GM19397 (cell line): ENCODE measurements at regions not wholly inside any gene's neighbourhood (a gene's known extent, or its start where the extent isn't known, plus 50 kb on each side); places are given as distances from the start of the nearest gene placed in this dataset.
"Not testable (repeated sequence)": the region's sequence is repeated elsewhere in the genome, so short reads cannot be mapped to it uniquely, and the experiment has no call there.

Source experiments
- ATAC-seq: cut with Tn5 transposase; IDR thresholded peaks from one replicate; pipeline ENCODE4 v1.9.1; 2021; ENCODE audit warnings: mild to moderate bottlenecking, moderate library complexity; ENCODE audit not compliant: unreplicated experiment

DNA sequence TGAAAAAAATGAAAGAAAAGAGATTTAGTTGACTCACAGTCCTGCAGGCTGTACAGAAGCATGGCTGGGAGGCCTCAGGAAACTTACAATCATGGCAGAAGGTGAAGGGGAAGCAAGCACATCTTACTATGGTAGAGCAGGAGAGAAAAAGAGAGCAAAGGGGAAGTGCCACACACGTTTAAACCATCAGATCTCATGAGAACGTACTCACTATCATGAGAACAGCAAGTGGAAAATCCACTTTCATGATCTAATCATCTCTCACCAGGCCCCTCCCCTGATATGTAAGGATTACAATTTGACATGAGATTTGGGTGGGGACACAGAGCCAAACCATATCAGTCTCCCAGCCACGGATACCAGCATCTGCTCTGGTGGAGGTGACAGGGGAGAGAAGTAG, 50.8 kb upstream of the CPOX start:
- no peak for ATAC-seq

GRCh38 chr3:98645039-98645438, 51.6 kb upstream of the CPOX start:
- peak; percentile 44 for ATAC-seq

DNA sequence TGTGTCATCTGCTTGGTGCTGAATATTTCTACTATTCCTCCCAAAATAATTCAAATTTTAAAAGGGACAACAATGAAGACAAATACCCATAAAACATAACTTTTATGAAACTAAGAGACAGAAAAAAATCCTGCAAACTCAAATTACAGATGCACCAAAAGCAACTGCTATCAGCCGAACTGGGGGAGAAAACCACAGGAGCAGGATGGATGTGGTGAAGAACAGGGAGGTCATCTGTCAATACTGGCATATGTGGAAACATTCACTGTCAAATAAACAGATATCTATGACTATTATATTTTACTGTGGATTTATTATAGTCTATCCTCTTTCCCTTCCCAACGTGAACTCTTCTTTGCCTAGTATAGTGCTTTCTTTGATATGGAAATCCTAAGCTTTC, 53.3 kb upstream of the CPOX start:
- ATAC-seq = no peak

GRCh38 chr3:98647197-98647596, 53.8 kb upstream of the CPOX start:
- no peak for ATAC-seq

DNA sequence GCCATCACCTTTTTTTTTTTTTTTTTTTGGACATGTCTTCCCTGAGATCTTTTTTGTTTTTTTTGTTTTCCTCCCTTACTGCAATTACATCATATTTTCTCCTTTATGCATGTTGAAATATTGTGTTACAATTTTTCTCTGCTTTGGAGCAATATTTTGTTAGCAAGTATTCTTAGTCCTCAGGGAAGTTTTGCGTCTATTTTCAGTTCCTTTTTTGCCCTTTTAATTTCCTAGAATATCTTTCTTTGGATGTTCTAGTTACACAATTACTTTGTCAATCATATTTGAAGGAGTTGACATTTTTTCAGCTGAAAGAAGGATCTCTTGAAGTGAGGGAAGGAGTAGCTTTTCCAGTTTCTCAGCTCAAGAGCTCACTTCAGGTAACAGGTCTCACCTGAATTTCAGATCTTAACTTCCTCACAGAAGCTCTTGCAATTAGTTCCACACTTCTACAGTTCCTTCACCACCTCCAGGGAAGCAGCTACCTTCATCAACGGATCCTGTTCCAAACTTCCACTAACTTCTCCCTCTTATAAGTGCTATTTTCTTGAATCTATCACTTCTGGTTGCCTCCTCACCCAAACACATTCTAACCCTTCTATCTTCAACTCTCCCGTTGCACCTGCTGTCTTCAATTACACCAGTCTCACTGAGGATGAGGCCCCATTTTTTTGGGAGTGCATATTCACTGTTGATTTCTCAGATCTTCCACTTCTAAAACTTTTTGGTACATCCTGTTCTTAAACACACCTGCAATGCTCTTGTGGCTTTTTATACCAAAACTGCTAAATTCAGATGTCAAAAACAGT, 57.8 kb upstream of the CPOX start:
- no peak for ATAC-seq

- no peak for ATAC-seq
These were observed 58.3 kb upstream of the CPOX start for GRCh38 chr3:98651780-98652077.

- no peak for ATAC-seq
These were observed 62.3 kb upstream of the CPOX start for GRCh38 chr3:98655666-98656065.

DNA sequence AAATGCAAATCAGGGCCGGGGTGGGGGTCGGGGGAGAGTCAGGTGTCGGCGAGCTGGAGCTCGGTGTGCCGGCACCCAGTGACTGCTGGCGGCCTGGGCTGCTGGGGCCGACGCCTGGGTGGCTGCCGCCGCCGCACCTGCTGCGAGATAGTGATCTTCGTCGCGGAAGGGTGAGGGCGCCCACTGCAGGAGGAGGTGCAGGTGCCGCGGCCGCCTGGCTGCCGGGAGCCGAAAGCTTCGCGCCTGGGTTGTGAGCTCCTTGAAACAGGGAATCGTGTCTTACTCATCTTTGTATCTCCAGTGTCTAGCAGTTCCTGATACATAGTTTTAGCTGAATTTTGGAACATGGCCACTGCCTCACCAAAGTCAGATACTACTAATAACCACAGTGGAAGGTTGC, 64.0 kb upstream of the CPOX start:
- ATAC-seq = peak; percentile 99

GRCh38 chr3:98662699-98663098, 69.3 kb upstream of the CPOX start:
- no peak for ATAC-seq

GRCh38 chr3:98670020-98670419, 76.6 kb upstream of the CPOX start:
- no peak for ATAC-seq

GRCh38 chr3:98679986-98680385, 83.2 kb upstream of the ST3GAL6 start:
- ATAC-seq = no peak

DNA sequence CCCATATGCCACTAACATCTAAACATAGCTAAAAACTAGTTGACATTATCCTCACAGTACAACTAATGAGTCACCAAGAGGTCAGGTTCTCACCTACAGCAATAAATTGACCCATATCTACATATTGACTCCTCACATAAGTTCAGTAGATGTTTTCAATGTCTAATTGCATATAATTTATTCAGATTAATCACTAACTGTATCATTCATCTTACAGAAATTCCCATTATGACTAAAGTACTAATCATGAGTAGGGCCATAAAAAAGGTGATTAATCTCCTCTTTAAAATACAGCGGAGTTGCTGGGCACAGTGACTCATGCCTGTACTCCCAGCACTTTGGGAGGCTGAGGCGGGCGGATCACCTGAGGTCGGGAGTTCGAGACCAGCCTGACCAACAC, 82.4 kb upstream of the ST3GAL6 start:
- no peak for ATAC-seq

GRCh38 chr3:98681486-98681885, 81.7 kb upstream of the ST3GAL6 start:
- ATAC-seq = no peak

DNA sequence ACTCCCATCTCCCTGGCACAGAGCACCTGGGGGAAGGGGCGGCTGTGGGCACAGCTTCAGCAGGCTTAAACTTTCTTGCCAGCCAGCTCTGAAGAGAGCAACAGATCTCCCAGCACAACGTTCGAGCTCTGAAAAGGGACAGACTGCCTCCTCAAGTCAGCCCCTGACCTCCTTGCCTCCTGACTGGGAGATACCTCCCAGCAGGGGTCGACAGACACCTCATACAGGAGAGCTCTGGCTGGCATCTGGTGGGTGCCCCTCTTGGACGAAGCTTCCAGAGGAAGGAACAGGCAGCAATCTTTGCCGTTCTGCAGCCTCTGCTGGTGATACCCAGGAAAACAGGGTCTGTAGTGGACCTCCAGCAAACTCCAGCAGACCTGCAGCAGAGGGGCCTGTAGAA, 80.7 kb upstream of the ST3GAL6 start:
- not testable (repeated sequence) for ATAC-seq

- ATAC-seq = no peak
These were observed 74.8 kb upstream of the ST3GAL6 start for GRCh38 chr3:98688363-98688762.

- ATAC-seq = no peak
These were observed 72.3 kb upstream of the ST3GAL6 start for GRCh38 chr3:98690876-98691275.

DNA sequence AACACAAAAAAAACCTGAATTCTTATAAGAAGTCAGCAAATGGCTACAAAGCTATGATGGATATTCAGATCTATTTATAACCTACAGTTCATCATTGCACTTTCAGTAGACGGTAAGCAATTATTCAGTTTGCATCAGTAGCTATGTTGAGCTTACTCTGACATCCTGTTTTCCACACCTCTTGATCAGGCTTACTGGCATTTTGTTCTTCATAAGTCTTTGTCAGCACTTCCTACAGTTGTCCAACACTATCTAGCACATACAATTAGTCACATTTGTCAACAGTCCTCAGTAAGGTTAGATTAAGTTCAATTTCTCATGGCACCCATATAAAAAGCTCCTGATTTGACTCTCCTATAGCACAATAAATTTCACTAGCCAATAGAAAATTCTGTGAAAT, 71.2 kb upstream of the ST3GAL6 start:
- no peak for ATAC-seq

- no peak for ATAC-seq
These were observed 70.2 kb upstream of the ST3GAL6 start for GRCh38 chr3:98692787-98693473.

DNA sequence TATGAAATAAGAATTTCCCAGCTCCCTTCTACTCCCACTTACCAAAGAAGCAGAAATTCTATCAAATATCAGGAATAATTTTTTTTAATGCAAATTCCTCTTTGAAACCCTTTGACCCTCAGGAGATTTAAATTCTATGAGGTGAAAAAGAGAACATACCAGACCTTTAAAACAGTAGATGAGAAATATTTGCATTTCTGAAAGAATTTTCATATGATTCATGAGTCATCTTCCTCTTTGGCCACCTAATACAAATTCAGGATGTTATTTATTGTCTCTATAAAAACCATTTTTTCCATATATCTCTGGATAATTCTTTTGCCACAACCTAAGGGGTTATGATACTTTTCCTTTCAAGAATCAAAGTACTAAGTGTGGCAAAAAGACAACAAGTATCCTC, 67.3 kb upstream of the ST3GAL6 start:
- ATAC-seq = no peak

DNA sequence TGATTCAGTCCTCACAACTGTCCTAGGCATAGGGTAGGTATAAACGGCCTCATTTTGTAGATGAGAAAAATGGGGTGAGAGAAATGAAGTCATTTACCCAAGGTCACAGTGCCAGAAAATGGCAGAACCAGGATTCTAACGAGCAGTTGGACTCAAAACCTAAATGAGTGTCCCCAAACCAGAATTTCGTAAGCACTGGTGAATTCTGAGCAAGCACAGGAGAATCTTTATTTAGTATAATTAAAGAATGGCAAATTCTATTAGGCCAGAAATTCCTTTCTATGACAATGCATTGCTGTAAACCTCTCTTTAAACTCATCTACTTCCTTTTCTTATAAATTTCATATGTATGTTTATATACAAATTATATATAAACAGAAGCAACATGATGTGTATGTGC, 66.8 kb upstream of the ST3GAL6 start:
- not testable (repeated sequence) for ATAC-seq

GRCh38 chr3:98697225-98697624, 65.9 kb upstream of the ST3GAL6 start:
- ATAC-seq = no peak

DNA sequence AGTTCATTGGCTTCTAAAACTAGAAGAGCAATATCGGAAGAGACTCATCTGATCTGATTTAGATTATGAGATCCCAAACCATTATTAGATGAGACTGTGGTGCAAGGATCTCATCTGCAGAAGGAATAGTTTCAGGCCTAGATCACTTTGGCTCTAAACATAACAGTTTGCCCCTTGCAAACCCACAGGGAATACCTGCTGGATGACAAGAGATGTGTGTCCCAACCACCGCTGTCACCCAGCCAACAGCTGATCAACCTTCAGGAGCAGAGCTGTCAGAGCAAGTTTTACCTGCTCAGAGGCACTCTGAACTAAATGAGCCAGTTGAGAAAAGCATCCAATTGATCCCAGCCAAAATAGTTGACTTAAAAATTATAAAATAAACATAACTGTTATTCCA, 64.0 kb upstream of the ST3GAL6 start:
- no peak for ATAC-seq
